22Rv1 (cell line): ENCODE measurements at regions not wholly inside any gene's neighbourhood (a gene's known extent, or its start where the extent isn't known, plus 50 kb on each side); places are given as distances from the start of the nearest gene placed in this dataset.

Experiments used
- CTCF ChIP-seq: fragments of 450-650 bp; IDR thresholded peaks from 2 replicates; pipeline ENCODE4 v1.5.1; 2017; ENCODE audit warnings: mild to moderate bottlenecking
- ZFX ChIP-seq: fragments of 450-650 bp; IDR thresholded peaks from 2 replicates; pipeline ENCODE4 v1.6.1; 2017; ENCODE audit warnings: antibody characterized with exemption, borderline replicate concordance

GRCh38 chr3:83655083-83655482, 1303.7 kb upstream of the CADM2 start:
- TF ChIP-seq CTCF = no peak
- TF ChIP-seq ZFX = no peak
